ENCODE measurements at regions not wholly inside any gene's neighbourhood (a gene's known extent, or its start where the extent isn't known, plus 50 kb on each side); places are given as distances from the start of the nearest gene placed in this dataset.

DNA sequence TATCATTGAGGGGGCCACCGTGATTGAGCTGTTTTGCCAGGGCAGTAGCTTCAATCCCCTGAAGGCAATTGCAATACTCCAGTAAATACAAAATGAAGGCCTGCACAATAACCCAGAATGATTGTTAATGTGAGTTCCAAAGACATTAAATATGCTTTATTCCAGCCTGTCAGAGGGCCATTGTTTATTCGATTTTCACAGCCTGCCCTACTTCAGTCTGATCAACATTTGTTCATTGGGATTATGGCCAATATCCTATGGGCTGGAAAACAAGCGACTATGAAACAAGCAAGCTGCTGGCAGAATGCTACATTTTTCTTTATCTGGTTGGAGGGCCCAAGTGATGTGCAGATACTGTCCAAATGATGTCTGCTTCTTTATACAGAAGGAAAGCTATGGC is 543.1 kb downstream of the TLE1 start:
- no peaks in the 10 kb centered on the region for H3K27me3 Mint-ChIP-seq
- no peak overlapping the region for H3K27ac Mint-ChIP-seq
- no peaks in the 10 kb centered on the region for H3K36me3 Mint-ChIP-seq
- peaks cover 2 to 15% (median 4%) of the 10 kb centered on the region in 5 donors for H3K9me3 Mint-ChIP-seq
- no peak overlapping the region for H3K4me3 ChIP-seq (ENCODE audit: low read length)
- CTCF ChIA-PET = no interaction called here
- no peaks in the 10 kb centered on the region for H3K4me1 ChIP-seq (ENCODE audit: insufficient read depth, low read length)
- POLR2A ChIA-PET = no interaction called here
- no peak overlapping the region for H3K4me3 Mint-ChIP-seq
- no peaks in the 10 kb centered on the region for H3K27me3 ChIP-seq (ENCODE audit: insufficient read depth, low read length, poor library complexity, severe bottlenecking)
- H3K27ac ChIP-seq (ENCODE audit: low read depth, low read length) = no peak overlapping the region
- H3K4me1 Mint-ChIP-seq = no peaks in the 10 kb centered on the region
- H3K9me3 ChIP-seq (ENCODE audit: low read length) = no peaks in the 10 kb centered on the region
- H3K36me3 ChIP-seq (ENCODE audit: insufficient read depth, low read length) = no peaks in the 10 kb centered on the region
- DNase-seq = no peak

DNA sequence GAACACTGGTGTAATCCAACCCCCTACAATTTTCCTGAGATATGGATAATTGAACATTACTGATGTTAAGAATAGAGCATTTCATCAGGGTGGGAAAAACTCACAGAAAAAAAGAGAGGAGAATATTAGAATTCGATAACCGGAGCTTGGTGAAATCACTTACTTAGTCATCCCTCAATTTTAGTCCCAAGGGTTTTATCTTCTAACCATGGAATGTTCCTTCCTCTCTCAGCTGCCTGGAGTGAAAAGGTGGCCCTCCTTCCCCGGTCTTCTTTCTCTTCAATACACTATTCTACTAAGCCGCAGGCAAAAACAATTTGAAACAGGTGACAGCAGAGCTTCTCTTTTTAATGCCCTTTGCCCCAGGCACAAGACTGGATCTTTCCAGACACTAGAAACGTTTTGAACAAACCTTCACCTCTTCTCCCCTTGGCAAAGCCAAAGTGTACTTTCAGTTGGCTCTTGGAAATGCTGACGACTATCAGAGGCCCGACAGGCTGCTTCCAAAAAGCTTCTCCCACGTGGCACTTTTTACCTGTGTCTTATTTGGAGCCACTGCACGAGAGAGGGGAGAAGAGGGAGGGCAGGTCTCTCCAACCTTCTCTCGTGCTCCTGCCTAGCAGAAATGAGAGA is 543.9 kb downstream of the TLE1 start:
- Mint-ChIP-seq H3K36me3 (no peaks in the 10 kb centered on the region), H3K27me3 (no peaks in the 10 kb centered on the region), H3K4me1 (no peaks in the 10 kb centered on the region), H3K27ac (no peak overlapping the region), H3K4me3 (no peak overlapping the region), H3K9me3 (peaks cover 2 to 15% (median 4%) of the 10 kb centered on the region in 5 donors)
- no peaks in the 10 kb centered on the region for H3K36me3 ChIP-seq (ENCODE audit: insufficient read depth, low read length)
- H3K9me3 ChIP-seq (ENCODE audit: low read length) = no peaks in the 10 kb centered on the region
- CTCF ChIA-PET = no interaction called here
- H3K27me3 ChIP-seq (ENCODE audit: insufficient read depth, low read length, poor library complexity, severe bottlenecking) = no peaks in the 10 kb centered on the region
- no peak overlapping the region for H3K4me3 ChIP-seq (ENCODE audit: low read length)
- DNase-seq = no peak
- no peaks in the 10 kb centered on the region for H3K4me1 ChIP-seq (ENCODE audit: insufficient read depth, low read length)
- POLR2A ChIA-PET = no interaction called here
- H3K27ac ChIP-seq (ENCODE audit: low read depth, low read length) = no peak overlapping the region

DNA sequence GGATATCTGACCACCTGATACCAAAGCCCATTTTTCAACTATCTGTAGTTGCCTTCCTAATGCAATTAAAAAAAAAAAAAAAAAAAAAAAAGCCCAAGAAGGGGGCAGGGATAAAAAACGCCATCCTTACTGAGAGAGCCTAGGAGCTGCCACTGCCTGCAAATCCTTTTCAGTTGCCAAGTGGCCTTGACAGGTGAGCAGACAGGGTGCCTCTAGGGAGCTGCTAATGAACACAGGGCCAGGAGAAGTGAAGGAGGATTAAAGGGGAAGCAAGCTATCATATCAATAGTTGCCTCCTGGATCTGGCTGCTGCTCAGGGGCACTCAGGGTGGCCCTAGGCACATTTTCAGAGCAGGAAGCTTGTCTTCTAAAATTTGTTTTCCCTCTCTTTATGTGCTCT is 547.4 kb downstream of the TLE1 start:
- Mint-ChIP-seq H3K27me3 (no peaks in the 10 kb centered on the region), H3K36me3 (no peaks in the 10 kb centered on the region), H3K9me3 (peaks cover 2 to 31% (median 5%) of the 10 kb centered on the region in 5 donors), H3K4me1 (no peaks in the 10 kb centered on the region), H3K27ac (no peak overlapping the region), H3K4me3 (no peak overlapping the region)
- POLR2A ChIA-PET = no interaction called here
- no peak overlapping the region for H3K4me3 ChIP-seq (ENCODE audit: low read length)
- no peaks in the 10 kb centered on the region for H3K36me3 ChIP-seq (ENCODE audit: insufficient read depth, low read length)
- H3K27me3 ChIP-seq (ENCODE audit: insufficient read depth, low read length, poor library complexity, severe bottlenecking) = no peaks in the 10 kb centered on the region
- no peak for DNase-seq
- H3K4me1 ChIP-seq (ENCODE audit: insufficient read depth, low read length) = no peaks in the 10 kb centered on the region
- no peaks in the 10 kb centered on the region for H3K9me3 ChIP-seq (ENCODE audit: low read length)
- H3K27ac ChIP-seq (ENCODE audit: low read depth, low read length) = no peak overlapping the region
- CTCF ChIA-PET = no interaction called here

DNA sequence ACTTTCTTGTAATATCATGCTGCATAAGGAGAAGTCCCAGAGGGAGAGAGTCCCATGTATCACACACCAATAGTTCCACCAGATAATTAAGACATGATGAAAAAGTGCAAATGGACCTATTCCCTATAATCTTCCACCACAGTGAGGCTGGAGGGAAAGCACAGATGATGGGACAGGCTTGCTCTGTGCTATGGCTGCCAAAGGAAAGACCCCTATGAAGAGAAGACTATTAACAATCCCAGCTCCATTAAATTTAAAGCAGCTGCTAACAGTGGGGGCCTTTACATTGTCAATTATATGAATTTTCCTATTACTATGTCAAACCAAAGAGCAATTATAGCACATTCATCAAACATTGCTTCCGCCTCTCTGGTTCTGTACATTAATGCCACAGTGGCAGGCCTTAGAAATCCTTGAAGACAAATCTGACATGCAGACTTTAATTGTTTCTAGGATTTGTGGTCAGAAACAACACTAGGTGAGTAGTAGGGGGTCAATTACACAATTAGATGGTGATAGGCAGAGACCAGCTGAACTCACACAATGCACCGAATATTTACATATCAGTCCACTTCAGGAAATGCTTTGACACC is 551.3 kb downstream of the TLE1 start:
- no peak for DNase-seq
- no peaks in the 10 kb centered on the region for H3K27me3 Mint-ChIP-seq
- H3K4me3 Mint-ChIP-seq = no peak overlapping the region
- no peaks in the 10 kb centered on the region for H3K36me3 ChIP-seq (ENCODE audit: insufficient read depth, low read length)
- H3K4me1 Mint-ChIP-seq = no peaks in the 10 kb centered on the region
- H3K27me3 ChIP-seq (ENCODE audit: insufficient read depth, low read length, poor library complexity, severe bottlenecking) = no peaks in the 10 kb centered on the region
- no peaks in the 10 kb centered on the region for H3K9me3 ChIP-seq (ENCODE audit: low read length)
- H3K27ac Mint-ChIP-seq = no peak overlapping the region
- POLR2A ChIA-PET = no interaction called here
- H3K4me1 ChIP-seq (ENCODE audit: insufficient read depth, low read length) = no peaks in the 10 kb centered on the region
- H3K9me3 Mint-ChIP-seq = peaks cover 2 to 22% (median 5%) of the 10 kb centered on the region in 5 donors
- no peak overlapping the region for H3K4me3 ChIP-seq (ENCODE audit: low read length)
- no peaks in the 10 kb centered on the region for H3K36me3 Mint-ChIP-seq
- CTCF ChIA-PET = no interaction called here
- H3K27ac ChIP-seq (ENCODE audit: low read depth, low read length) = no peak overlapping the region

DNA sequence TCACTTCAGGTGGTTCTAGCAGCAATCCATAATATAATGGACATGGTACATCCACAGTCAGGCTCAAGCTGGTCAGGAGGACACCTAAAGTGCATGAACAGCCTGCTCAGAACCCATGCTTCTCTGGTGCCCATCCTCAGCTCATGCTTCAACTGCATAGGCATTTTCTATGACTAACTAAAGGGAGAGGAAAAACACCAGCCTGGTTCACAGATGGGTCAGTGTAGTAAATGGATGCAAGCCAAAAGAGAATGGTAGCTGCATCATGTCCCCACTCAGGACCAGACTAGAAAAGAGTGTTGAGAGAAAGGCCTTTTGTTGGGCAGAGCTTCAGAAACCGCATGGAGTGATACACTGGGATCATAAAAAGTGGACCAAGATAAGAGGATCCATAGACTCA is 556.6 kb downstream of the TLE1 start:
- no peaks in the 10 kb centered on the region for H3K27me3 Mint-ChIP-seq
- no peaks in the 10 kb centered on the region for H3K4me1 Mint-ChIP-seq
- peaks cover 0 to 11% (median 9%) of the 10 kb centered on the region in 5 donors for H3K9me3 Mint-ChIP-seq
- POLR2A ChIA-PET = no interaction called here
- Histone ChIP-seq H3K36me3 (ENCODE audit: insufficient read depth, low read length) (no peaks in the 10 kb centered on the region), H3K27ac (ENCODE audit: low read depth, low read length) (no peak overlapping the region), H3K9me3 (ENCODE audit: low read length) (no peaks in the 10 kb centered on the region), H3K4me1 (ENCODE audit: insufficient read depth, low read length) (no peaks in the 10 kb centered on the region), H3K4me3 (ENCODE audit: low read length) (no peak overlapping the region), H3K27me3 (ENCODE audit: insufficient read depth, low read length, poor library complexity, severe bottlenecking) (no peaks in the 10 kb centered on the region)
- no peak overlapping the region for H3K4me3 Mint-ChIP-seq
- H3K36me3 Mint-ChIP-seq = no peaks in the 10 kb centered on the region
- CTCF ChIA-PET = no interaction called here
- DNase-seq = no peak
- no peak overlapping the region for H3K27ac Mint-ChIP-seq

DNA sequence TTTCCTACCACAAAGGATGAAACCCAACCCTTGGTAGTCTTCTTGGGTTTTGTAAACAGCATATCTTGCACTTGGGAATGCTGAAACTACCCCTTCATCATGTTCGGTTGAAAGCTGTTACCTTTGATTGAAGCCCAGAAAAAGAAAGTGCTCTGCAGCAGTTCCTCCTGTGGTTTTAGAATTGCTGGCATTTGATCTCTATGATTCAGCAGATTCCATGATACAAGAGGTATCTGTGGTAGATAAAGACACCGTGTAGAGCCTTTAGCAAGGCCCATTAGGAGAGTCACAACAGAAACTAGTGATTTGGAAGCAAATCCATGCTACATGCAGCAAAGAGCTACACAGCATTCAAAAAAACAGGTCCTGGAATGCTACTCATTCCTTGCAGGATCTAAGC is 557.0 kb downstream of the TLE1 start:
- Mint-ChIP-seq H3K4me1 (no peaks in the 10 kb centered on the region), H3K36me3 (no peaks in the 10 kb centered on the region), H3K9me3 (peaks cover 0 to 10% (median 9%) of the 10 kb centered on the region in 5 donors), H3K4me3 (no peak overlapping the region), H3K27me3 (no peaks in the 10 kb centered on the region), H3K27ac (no peak overlapping the region)
- H3K4me1 ChIP-seq (ENCODE audit: insufficient read depth, low read length) = no peaks in the 10 kb centered on the region
- H3K4me3 ChIP-seq (ENCODE audit: low read length) = no peak overlapping the region
- CTCF ChIA-PET = no interaction called here
- DNase-seq = no peak
- H3K27me3 ChIP-seq (ENCODE audit: insufficient read depth, low read length, poor library complexity, severe bottlenecking) = no peaks in the 10 kb centered on the region
- no peaks in the 10 kb centered on the region for H3K36me3 ChIP-seq (ENCODE audit: insufficient read depth, low read length)
- no peaks in the 10 kb centered on the region for H3K9me3 ChIP-seq (ENCODE audit: low read length)
- H3K27ac ChIP-seq (ENCODE audit: low read depth, low read length) = no peak overlapping the region
- POLR2A ChIA-PET = no interaction called here

DNA sequence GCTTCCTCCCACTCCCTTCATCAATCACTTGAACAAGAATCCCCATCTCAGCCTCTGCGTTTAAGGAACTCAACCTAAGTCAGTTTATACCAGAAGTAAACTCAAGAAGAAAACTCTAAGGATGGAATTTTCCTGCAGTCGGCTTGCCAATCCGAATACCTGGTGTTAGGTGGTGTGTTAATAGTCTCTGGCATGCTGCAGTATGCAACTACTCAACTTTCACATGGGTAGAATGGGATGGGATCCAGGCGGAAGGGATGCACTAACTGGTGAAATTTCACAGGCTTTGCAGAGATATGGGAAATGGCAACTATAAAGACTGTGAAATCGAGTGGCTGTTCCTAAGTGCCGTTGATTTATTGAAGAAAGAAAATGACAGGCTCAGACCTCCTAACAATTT is 560.6 kb downstream of the TLE1 start:
- H3K4me1 Mint-ChIP-seq = no peaks in the 10 kb centered on the region
- Histone ChIP-seq H3K27me3 (ENCODE audit: insufficient read depth, low read length, poor library complexity, severe bottlenecking) (no peaks in the 10 kb centered on the region), H3K36me3 (ENCODE audit: insufficient read depth, low read length) (no peaks in the 10 kb centered on the region), H3K4me3 (ENCODE audit: low read length) (no peak overlapping the region), H3K4me1 (ENCODE audit: insufficient read depth, low read length) (no peaks in the 10 kb centered on the region), H3K9me3 (ENCODE audit: low read length) (no peaks in the 10 kb centered on the region), H3K27ac (ENCODE audit: low read depth, low read length) (no peak overlapping the region)
- H3K4me3 Mint-ChIP-seq = no peak overlapping the region
- no peaks in the 10 kb centered on the region for H3K36me3 Mint-ChIP-seq
- POLR2A ChIA-PET = no interaction called here
- CTCF ChIA-PET = no interaction called here
- no peaks in the 10 kb centered on the region for H3K27me3 Mint-ChIP-seq
- no peak overlapping the region for H3K27ac Mint-ChIP-seq
- peaks cover 0 to 26% (median 6%) of the 10 kb centered on the region in 5 donors for H3K9me3 Mint-ChIP-seq
- no peak for DNase-seq

DNA sequence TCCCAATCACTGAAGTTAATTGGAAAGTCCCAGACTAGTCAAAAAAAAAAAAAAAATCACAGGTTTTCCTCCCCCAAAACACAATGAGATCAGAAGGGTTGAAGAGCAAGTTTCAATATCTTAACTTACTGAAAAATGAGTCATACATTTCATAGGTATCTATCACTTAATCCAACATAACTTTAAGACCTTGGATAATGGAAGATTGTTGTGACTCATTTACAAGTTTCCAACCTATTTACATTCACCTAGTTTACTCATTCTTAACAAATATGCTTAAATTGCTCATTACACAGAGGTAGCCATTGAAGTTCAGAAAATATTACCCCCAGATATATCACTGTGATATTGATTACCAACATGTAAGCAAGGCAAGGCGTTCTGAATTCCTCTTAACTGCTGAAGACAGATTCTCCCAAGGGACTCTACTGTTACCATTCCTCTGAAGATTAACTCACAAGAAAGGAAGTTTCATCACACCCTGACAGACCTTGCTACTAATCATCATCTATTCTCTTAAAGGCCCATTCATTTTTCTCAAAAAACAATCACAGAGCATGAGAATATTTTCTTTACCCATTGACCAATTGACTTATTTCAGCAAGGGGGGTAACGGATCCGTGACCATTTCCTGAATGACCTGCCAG is 563.8 kb downstream of the TLE1 start:
- no peak overlapping the region for H3K27ac Mint-ChIP-seq
- peaks cover 0 to 26% (median 0%) of the 10 kb centered on the region in 5 donors for H3K9me3 Mint-ChIP-seq
- H3K27me3 Mint-ChIP-seq = no peaks in the 10 kb centered on the region
- Histone ChIP-seq H3K4me3 (ENCODE audit: low read length) (no peak overlapping the region), H3K27ac (ENCODE audit: low read depth, low read length) (no peak overlapping the region), H3K9me3 (ENCODE audit: low read length) (no peaks in the 10 kb centered on the region), H3K36me3 (ENCODE audit: insufficient read depth, low read length) (no peaks in the 10 kb centered on the region), H3K27me3 (ENCODE audit: insufficient read depth, low read length, poor library complexity, severe bottlenecking) (no peaks in the 10 kb centered on the region), H3K4me1 (ENCODE audit: insufficient read depth, low read length) (no peaks in the 10 kb centered on the region)
- H3K36me3 Mint-ChIP-seq = no peaks in the 10 kb centered on the region
- no peaks in the 10 kb centered on the region for H3K4me1 Mint-ChIP-seq
- ChIA-PET POLR2A (no interaction called here), CTCF (no interaction called here)
- H3K4me3 Mint-ChIP-seq = no peak overlapping the region
- DNase-seq = no peak
